ENCODE measurements at regions not wholly inside any gene's neighbourhood (a gene's known extent, or its start where the extent isn't known, plus 50 kb on each side); places are given as distances from the start of the nearest gene placed in this dataset.

DNA sequence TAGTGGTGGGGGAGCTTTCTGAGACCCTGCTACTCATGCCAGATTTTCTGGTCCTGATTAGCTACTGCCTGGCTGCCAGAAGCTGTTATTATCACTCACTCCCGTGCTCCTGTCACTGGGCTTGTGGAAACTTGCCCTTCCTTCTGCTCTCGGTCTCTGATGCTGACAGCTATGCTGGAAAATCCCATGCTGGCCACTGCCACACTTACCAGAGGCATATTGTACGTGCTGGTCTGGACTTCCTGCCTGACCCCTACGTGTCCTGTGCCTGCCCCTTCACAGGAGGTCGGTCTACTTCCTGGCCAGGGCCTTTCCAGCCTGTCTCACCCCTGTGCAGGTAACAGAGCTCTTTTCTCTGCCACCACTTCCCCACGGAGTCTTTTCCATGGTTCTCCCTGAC is 149.4 kb upstream of the PLEKHG7 start (continued):
- TF ChIP-seq STAT3 (IDR thresholded peaks at IDR 0.05; ENCODE audit: low read depth, low read length), result no peak
- peak; percentile 80 for TF ChIP-seq MTA2 (IDR thresholded peaks at IDR 0.05; ENCODE audit: low read depth)
- TF ChIP-seq SMAD5 (IDR thresholded peaks at IDR 0.05; ENCODE audit: low read depth), result peak; percentile 67; the same call in 1 of the 2 replicates
- no peak for TF ChIP-seq EZH2 (IDR thresholded peaks at IDR 0.05; ENCODE audit: borderline replicate concordance, control insufficient read depth, low read depth, low read length)
- TF ChIP-seq ETV6 (conservative IDR thresholded peaks at IDR 0.05 in 1 of 2, IDR thresholded peaks at IDR 0.05 in 1 of 2; ENCODE audit: borderline replicate concordance in 1 of 2, low read depth in 1 of 2), result 0 out of 4 replicates have a peak, but pooled peaks of 1 of the 2 experiments have one; percentile 47
- TF ChIP-seq, protein P1, sequence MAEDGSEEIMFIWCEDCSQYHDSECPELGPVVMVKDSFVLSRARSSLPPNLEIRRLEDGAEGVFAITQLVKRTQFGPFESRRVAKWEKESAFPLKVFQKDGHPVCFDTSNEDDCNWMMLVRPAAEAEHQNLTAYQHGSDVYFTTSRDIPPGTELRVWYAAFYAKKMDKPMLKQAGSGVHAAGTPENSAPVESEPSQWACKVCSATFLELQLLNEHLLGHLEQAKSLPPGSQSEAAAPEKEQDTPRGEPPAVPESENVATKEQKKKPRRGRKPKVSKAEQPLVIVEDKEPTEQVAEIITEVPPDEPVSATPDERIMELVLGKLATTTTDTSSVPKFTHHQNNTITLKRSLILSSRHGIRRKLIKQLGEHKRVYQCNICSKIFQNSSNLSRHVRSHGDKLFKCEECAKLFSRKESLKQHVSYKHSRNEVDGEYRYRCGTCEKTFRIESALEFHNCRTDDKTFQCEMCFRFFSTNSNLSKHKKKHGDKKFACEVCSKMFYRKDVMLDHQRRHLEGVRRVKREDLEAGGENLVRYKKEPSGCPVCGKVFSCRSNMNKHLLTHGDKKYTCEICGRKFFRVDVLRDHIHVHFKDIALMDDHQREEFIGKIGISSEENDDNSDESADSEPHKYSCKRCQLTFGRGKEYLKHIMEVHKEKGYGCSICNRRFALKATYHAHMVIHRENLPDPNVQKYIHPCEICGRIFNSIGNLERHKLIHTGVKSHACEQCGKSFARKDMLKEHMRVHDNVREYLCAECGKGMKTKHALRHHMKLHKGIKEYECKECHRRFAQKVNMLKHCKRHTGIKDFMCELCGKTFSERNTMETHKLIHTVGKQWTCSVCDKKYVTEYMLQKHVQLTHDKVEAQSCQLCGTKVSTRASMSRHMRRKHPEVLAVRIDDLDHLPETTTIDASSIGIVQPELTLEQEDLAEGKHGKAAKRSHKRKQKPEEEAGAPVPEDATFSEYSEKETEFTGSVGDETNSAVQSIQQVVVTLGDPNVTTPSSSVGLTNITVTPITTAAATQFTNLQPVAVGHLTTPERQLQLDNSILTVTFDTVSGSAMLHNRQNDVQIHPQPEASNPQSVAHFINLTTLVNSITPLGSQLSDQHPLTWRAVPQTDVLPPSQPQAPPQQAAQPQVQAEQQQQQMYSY (CRISPR knock-in tag; IDR thresholded peaks at IDR 0.05), result no peak
- TF ChIP-seq POLR2AphosphoS2 (IDR thresholded peaks at IDR 0.05; ENCODE audit: low read depth, low read length), result no peak
- TF ChIP-seq NBN (IDR thresholded peaks at IDR 0.05), result peak; percentile 73
- no peak; the same call in 1 of the 2 replicates for TF ChIP-seq POLR2AphosphoS5 (IDR thresholded peaks at IDR 0.05; ENCODE audit: low read length)
- no peak for TF ChIP-seq TCF3 (IDR thresholded peaks at IDR 0.05; ENCODE audit: borderline replicate concordance, insufficient read depth, low read depth, low read length)
- TF ChIP-seq, protein P2, sequence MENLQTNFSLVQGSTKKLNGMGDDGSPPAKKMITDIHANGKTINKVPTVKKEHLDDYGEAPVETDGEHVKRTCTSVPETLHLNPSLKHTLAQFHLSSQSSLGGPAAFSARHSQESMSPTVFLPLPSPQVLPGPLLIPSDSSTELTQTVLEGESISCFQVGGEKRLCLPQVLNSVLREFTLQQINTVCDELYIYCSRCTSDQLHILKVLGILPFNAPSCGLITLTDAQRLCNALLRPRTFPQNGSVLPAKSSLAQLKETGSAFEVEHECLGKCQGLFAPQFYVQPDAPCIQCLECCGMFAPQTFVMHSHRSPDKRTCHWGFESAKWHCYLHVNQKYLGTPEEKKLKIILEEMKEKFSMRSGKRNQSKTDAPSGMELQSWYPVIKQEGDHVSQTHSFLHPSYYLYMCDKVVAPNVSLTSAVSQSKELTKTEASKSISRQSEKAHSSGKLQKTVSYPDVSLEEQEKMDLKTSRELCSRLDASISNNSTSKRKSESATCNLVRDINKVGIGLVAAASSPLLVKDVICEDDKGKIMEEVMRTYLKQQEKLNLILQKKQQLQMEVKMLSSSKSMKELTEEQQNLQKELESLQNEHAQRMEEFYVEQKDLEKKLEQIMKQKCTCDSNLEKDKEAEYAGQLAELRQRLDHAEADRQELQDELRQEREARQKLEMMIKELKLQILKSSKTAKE (IDR thresholded peaks at IDR 0.05; ENCODE audit: low read depth, poor library complexity, severe bottlenecking), result peak; percentile 66
- TF ChIP-seq ZNF24 (IDR thresholded peaks at IDR 0.05), result 0 out of 2 replicates have a peak, but pooled peaks have one; percentile 5
- TF ChIP-seq, protein P3, sequence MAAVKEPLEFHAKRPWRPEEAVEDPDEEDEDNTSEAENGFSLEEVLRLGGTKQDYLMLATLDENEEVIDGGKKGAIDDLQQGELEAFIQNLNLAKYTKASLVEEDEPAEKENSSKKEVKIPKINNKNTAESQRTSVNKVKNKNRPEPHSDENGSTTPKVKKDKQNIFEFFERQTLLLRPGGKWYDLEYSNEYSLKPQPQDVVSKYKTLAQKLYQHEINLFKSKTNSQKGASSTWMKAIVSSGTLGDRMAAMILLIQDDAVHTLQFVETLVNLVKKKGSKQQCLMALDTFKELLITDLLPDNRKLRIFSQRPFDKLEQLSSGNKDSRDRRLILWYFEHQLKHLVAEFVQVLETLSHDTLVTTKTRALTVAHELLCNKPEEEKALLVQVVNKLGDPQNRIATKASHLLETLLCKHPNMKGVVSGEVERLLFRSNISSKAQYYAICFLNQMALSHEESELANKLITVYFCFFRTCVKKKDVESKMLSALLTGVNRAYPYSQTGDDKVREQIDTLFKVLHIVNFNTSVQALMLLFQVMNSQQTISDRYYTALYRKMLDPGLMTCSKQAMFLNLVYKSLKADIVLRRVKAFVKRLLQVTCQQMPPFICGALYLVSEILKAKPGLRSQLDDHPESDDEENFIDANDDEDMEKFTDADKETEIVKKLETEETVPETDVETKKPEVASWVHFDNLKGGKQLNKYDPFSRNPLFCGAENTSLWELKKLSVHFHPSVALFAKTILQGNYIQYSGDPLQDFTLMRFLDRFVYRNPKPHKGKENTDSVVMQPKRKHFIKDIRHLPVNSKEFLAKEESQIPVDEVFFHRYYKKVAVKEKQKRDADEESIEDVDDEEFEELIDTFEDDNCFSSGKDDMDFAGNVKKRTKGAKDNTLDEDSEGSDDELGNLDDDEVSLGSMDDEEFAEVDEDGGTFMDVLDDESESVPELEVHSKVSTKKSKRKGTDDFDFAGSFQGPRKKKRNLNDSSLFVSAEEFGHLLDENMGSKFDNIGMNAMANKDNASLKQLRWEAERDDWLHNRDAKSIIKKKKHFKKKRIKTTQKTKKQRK (IDR thresholded peaks at IDR 0.05; ENCODE audit: low read depth, low read length), result no peak
- TF ChIP-seq TARDBP (IDR thresholded peaks at IDR 0.05; ENCODE audit: borderline replicate concordance), result 0 out of 2 replicates have a peak, but pooled peaks have one; percentile 38
- TF ChIP-seq ZNF207 (IDR thresholded peaks at IDR 0.05; ENCODE audit: borderline replicate concordance), result no peak
- TF ChIP-seq DPF2 (IDR thresholded peaks at IDR 0.05), result peak; percentile 65; the same call in 1 of the 2 replicates
- TF ChIP-seq NFYB (IDR thresholded peaks at IDR 0.05; ENCODE audit: insufficient read depth, low read depth, low read length), result no peak
- TF ChIP-seq, protein P4, sequence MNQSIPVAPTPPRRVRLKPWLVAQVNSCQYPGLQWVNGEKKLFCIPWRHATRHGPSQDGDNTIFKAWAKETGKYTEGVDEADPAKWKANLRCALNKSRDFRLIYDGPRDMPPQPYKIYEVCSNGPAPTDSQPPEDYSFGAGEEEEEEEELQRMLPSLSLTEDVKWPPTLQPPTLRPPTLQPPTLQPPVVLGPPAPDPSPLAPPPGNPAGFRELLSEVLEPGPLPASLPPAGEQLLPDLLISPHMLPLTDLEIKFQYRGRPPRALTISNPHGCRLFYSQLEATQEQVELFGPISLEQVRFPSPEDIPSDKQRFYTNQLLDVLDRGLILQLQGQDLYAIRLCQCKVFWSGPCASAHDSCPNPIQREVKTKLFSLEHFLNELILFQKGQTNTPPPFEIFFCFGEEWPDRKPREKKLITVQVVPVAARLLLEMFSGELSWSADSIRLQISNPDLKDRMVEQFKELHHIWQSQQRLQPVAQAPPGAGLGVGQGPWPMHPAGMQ (IDR thresholded peaks at IDR 0.05; ENCODE audit: borderline replicate concordance), result no peak
- peak; percentile 74; the same call in 1 of the 2 replicates for TF ChIP-seq HDGF (IDR thresholded peaks at IDR 0.05)

Measured in GM12878 (cell line).